KOPT-K1 (cell line): ENCODE measurements at regions not wholly inside any gene's neighbourhood (a gene's known extent, or its start where the extent isn't known, plus 50 kb on each side); places are given as distances from the start of the nearest gene placed in this dataset.

Experiments
- H3K27ac ChIP-seq: fragments of 200-600 bp; sonication (generic); 2 replicates; pipeline ENCODE4 v1.5.1; 2016; ENCODE audit warnings: antibody characterized with exemption, mild to moderate bottlenecking, low read depth, low read length; ENCODE audit not compliant: poor library complexity, severe bottlenecking
- H3K36me3 ChIP-seq: fragments of 200-600 bp; sonication (generic); 2 replicates; pipeline ENCODE4 v1.5.1; 2017; ENCODE audit warnings: antibody characterized with exemption, mild to moderate bottlenecking, low read length, moderate library complexity; ENCODE audit not compliant: insufficient read depth
- H3K9me3 ChIP-seq: fragments of 200-600 bp; sonication (generic); 2 replicates; pipeline ENCODE4 v1.5.1; 2017; ENCODE audit warnings: antibody characterized with exemption, low read length, mild to moderate bottlenecking; ENCODE audit not compliant: insufficient read depth, poor library complexity, severe bottlenecking

DNA sequence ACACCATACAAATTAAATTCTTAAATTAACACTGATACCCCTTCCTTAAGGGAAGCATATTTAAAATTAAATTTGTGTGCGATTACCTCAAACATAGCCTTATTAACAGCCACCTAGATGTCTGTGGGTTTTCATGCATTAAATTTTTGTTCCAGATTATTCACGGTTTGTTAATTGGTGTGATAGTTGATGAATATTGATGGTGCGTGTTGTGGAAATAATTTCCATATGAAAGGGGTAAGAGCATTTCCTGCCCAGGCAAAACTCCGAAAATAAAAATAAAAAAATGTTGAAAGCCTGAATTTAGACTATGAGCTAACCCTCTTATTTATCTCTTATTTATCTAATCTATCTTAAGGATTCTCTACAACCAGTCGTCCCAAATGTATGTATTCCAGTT lies 679.3 kb upstream of the CELF2 start:
- H3K36me3 ChIP-seq: no peaks in the 10 kb centered on the region
- no peaks in the 10 kb centered on the region for H3K9me3 ChIP-seq
- no peak overlapping the region for H3K27ac ChIP-seq

DNA sequence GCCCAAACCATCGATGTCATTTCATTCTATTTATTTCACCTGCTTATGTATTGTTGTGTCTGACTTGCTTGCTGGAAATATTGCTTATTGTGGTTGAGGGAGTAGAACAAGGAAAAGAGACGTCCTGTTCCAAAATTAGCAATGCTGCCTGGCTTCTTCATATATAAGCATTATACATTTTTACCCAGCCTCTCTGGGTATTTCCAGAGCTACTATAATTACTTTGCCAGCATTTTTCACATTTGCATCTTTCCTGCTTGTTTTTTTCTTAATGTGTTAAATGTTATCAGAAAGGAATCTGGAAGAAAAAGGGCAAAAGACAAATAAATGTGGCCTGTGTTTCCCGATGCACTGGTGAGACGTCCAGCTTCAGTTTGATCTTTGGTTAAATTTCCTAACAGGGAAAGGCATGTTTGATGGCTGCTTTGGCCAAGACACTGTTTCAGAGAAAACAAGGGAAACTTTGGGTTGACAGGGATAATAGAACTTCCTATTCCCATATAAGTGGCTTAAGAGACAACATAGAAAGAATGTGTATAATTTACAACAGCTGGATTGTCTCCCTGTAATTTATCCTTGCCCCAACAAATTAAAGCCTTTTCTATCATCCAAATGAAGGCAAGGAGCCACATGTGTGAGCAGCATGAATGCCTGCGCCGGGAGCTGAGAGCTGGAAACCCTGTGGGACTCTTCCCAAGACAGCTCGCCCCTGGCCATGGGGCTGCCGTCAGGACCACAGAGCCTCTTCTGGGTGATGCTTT lies 671.1 kb upstream of the CELF2 start:
- Histone ChIP-seq H3K9me3 (no peaks in the 10 kb centered on the region), H3K27ac (no peak overlapping the region), H3K36me3 (no peaks in the 10 kb centered on the region)

DNA sequence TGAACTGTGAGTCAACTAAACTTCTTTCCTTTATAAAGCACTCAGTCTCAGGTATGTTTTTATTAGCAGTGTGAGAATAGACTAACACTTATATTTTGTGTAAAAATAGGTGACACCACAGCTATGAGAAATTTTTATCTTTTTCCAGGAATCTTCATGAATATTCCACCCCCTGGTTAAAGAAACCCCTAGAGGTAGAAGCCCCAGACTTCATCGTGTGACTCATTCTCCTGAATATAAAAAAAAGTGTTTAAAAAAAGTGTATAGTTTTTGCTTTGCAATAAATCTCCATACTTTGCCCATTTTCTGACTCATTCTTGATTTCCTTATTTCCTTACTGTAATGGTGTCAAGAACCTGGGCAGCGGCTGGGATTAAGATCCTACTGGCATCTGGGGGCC lies 667.6 kb upstream of the CELF2 start:
- Histone ChIP-seq H3K36me3 (no peaks in the 10 kb centered on the region), H3K9me3 (no peaks in the 10 kb centered on the region), H3K27ac (no peak overlapping the region)

DNA sequence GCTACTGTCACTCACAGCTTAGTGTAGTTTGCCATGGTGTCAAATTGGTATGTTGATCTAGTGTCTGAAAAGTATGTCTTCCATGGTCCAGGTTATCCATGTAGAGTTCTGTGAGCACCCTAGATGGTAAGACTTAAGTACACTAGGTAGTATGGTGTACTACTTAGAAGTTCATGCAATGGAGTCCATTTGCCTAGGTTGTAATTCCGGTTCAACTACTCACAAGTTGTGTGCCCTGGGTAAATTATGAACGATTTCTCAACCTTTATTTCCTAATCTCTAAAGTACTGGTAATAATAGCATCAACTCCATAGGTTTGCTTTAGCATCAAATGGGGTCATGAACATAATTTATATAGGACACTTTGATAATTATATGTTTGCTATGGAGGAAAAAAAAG lies 666.2 kb upstream of the CELF2 start:
- Histone ChIP-seq H3K36me3 (no peaks in the 10 kb centered on the region), H3K27ac (no peak overlapping the region), H3K9me3 (no peaks in the 10 kb centered on the region)

DNA sequence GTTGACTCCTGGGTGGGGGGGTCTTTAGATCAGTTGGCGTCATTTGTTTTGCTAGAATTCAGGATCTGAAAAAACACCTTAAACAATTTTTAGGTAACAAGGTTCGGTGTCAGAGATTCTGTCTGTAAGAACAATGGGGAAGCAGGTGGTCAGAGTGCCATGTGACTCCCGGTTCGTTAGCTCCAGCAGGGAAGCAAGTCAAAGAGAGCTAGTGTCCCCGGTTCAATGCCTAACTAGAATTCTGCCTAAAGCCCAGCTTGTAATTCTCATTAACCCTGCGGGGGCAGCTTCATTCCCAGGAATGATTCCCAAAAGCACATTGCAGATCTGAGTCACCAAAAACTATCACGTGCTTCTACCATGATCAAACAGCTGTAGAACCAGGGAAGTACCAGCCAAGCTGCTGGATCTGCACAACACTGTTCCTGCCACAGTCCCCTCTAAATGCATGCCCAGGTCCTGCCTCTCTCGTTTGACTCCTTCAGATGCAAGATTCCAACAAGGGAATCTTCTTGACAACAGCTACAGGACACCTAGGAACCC lies 664.3 kb upstream of the CELF2 start:
- H3K27ac ChIP-seq: no peak overlapping the region
- no peaks in the 10 kb centered on the region for H3K36me3 ChIP-seq
- H3K9me3 ChIP-seq: no peaks in the 10 kb centered on the region

DNA sequence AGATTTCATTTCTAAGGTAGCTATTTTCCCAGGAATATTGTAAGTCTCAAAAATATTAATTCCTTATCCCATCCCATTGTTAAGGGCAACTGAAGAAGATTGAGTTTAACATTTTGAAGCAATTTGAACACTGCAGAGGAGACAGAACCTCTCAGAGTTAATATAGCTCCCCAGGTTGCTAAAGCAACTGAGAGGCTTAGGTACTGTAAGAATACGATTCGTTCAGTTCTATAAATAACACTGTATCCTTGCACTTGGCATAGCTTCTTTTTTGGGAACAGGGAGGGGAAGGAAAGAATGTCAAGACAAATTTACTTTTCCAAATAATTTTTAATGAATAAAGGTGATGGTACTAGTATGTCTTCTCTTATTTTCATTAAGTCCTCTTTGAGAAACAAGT lies 658.4 kb upstream of the CELF2 start:
- Histone ChIP-seq H3K27ac (no peak overlapping the region), H3K9me3 (no peaks in the 10 kb centered on the region), H3K36me3 (no peaks in the 10 kb centered on the region)

DNA sequence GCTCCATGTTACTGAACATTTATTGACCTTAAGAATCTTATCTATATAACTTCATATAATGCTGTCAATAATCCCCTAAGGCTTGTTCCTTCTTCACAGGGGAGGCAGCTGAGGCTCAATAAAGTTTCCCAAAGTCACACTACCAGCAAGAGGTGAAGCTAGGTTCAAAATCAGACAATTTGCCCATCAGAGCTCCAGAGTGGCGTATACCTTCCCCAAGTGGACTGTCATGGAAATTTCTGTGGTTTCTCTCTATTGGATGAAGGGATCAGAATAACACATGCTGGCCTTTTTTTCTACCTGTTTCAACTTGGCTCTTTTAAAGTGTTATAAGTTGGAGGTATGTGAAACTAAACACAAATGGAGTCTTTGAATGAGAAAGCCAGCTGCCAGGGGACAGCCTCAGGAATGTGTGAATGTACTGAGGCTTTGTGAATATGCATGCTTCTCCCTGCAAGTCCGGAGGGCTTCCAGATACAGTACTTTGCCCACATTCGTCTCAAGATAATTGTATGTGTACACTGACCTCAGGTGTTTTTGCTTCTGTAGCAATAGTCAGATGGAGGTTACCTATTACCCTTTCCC lies 656.3 kb upstream of the CELF2 start:
- H3K27ac ChIP-seq: no peak overlapping the region
- no peaks in the 10 kb centered on the region for H3K36me3 ChIP-seq
- H3K9me3 ChIP-seq: no peaks in the 10 kb centered on the region

DNA sequence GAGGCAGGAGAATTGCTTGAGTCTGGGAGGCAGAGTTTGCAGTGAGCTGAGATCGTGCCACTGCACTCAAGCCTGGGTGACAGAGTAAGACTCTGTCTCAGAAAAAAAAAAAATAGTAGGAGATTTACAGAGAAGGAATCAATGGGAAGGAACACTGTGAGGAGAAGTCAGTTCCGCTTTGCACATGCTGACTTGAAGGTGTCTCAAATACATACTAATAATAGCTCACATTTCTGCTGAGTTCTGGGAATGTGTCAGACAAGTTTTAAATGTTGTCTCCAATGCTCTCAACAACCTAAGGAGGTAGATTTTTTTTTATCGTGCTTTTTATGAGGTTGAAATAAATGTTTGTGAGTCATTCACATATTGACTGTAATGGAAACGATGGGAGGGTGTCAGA lies 654.9 kb upstream of the CELF2 start:
- no peaks in the 10 kb centered on the region for H3K36me3 ChIP-seq
- no peak overlapping the region for H3K27ac ChIP-seq
- H3K9me3 ChIP-seq: no peaks in the 10 kb centered on the region

DNA sequence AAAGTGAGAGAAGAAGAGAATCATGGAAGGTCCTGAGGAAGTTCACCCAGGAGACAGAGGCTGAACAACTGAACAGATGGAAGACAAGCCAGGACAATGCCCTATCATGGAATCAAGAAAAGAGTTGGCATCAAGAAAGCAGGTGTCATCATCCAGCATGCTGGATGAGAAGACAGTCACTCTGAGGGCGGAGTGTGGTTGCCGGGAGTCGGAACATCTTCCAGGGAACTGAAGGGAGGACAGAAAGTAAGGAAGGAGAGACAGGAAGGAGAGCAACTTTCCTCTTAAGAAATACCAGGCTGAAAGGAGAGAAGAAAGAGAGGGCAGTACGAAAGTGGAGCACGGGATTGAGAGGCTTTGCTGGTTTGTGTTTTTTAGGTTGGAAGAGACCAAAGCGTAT lies 654.5 kb upstream of the CELF2 start:
- Histone ChIP-seq H3K27ac (no peak overlapping the region), H3K9me3 (no peaks in the 10 kb centered on the region), H3K36me3 (no peaks in the 10 kb centered on the region)

DNA sequence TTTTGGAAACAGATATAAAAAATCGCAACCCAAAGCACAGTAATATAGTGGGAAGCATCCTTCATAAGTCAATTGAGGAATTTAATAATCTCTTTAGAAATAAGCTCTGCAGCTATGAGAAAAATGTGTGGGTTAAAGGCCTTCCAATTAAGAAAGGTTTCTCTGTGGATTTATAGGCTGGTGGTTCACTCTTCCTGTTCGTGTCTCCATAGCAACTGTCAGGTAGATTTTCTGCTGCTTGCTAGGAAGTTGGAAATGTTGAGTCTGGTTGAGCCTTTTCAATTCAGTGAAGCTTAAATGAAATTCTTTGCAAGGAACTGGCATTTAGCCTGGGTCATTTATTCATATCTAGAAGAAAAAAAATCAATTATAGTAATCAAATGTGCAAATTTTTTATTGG lies 652.8 kb upstream of the CELF2 start:
- H3K9me3 ChIP-seq: no peaks in the 10 kb centered on the region

DNA sequence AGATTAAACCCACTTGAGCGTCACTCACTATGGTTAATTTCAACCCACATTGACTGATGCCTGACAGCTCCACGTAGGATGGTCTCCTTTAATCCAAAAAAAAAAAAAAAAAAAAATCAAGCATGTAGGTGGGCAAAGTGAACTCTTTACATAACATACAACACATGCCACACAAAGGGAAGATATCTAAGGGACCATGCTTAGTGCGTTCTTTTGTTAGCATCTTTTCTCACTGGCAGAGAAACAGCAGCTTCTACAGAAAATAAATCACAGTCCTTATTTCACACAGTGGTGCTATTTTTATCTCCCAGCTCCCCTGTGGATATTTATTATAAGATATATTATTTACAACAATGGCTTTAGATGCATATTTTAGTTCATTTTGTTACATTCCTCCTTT lies 652.0 kb upstream of the CELF2 start:
- Histone ChIP-seq H3K27ac (no peak overlapping the region), H3K9me3 (no peaks in the 10 kb centered on the region), H3K36me3 (no peaks in the 10 kb centered on the region)

More for the DNA sequence above, 652.8 kb upstream of the CELF2 start:
- no peaks in the 10 kb centered on the region for H3K36me3 ChIP-seq
- no peak overlapping the region for H3K27ac ChIP-seq

DNA sequence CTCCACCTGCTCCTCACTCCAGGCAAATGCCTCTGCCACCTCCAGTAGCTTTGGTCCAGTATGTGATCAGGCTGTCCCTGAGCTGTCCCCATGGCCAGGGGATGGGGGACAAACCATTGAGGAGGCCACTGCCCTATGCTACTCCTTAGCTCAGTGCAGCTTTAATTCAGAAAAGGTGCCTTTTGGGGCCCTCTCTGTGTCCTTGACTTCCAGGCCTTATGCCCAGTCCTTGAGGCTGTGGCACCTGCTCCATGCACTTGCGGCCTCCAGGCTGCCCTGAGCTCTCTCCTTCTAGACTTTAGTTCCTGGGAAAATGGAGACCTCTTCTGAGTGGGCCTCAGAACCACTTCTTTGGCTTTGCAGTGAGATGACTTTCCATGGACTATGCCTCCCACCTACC lies 650.8 kb upstream of the CELF2 start:
- H3K36me3 ChIP-seq: no peaks in the 10 kb centered on the region
- no peak overlapping the region for H3K27ac ChIP-seq
- H3K9me3 ChIP-seq: no peaks in the 10 kb centered on the region

DNA sequence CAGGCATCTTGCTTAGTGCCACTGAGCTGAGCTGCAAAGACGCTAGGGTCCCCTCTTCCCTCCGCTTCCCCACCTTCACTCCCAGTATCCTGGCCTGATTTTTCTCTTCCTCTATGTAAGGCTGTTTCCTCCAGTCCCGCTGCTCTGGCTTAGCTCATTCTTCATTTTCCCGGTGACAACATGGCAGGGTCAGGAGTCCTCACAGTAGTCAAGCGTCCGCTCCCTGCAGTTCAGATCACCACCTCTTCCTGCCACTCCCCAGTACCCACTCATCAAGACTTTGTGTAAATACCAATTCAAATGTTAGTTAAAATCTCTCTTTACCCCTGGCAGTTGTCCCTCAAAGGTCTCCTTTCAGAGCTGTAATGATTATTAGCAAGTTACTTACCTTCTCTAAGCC lies 650.4 kb upstream of the CELF2 start:
- Histone ChIP-seq H3K27ac (no peak overlapping the region), H3K9me3 (no peaks in the 10 kb centered on the region), H3K36me3 (no peaks in the 10 kb centered on the region)

DNA sequence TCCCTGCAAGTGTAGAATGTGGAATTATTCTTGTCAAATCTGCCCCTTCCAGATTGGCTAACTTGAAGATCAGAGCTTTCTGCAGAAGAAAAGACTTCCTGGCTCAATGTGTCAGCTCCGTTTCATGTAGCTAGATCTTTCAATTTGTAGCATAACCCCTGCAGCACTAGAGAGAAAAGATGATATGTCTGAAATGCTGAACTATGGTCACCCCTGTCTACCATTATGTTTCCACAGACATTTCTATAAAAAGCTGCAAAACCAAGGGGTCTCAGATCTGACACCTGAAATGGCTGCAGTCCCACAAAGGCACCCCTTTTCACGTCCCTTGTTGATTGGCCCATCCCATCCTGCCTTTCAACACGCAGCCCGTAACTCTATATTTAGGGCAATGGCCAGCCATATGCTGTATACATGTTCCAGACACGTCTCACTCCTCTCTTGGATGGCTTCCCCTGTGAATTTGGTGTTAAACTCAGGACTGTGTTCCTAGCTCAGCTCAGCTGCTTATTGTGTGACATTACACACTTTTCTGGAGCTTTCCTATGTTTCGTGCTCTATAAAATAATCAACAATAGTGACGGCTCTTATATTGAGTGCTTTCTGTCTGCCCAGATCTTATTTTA lies 648.6 kb upstream of the CELF2 start:
- no peak overlapping the region for H3K27ac ChIP-seq
- H3K9me3 ChIP-seq: no peaks in the 10 kb centered on the region
- no peaks in the 10 kb centered on the region for H3K36me3 ChIP-seq

DNA sequence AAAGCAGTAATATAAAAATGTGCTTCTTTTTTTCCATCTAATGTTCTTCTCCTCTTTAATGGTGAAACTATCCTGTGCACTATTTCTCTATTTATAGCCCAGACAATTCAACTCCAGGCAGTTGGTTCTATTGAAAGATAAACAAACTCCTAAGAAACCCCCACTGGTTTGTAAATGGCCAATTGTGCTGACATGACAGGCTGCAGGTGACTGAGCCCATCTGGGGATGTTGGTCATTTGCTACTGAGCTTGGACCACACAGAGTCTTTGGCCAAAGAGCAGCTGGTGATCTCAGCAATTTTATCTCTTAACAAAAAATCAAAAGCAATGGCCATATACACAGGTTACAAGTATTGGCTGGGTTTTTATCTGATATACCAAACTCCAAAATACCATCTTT lies 631.8 kb upstream of the CELF2 start:
- Histone ChIP-seq H3K36me3 (no peaks in the 10 kb centered on the region), H3K27ac (no peak overlapping the region), H3K9me3 (no peaks in the 10 kb centered on the region)

DNA sequence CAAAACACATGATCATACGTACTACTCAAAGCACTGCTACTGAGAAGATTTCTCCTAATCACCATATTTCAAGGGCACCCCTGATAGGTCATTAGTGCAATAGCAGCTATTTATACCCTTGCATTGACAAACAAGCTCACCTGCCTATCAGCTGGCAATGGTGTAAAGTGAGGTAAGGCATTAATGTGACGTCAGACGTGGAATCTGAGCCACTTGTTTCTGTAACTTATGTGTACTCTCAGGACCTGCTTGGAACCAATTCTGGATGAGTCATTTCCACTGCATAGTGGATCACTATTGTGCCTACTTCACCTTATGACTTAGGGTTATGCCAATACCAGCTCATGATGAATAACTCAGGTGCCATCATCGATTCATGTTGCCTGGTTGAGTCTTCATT lies 628.5 kb upstream of the CELF2 start:
- H3K9me3 ChIP-seq: no peaks in the 10 kb centered on the region
- no peaks in the 10 kb centered on the region for H3K36me3 ChIP-seq
- H3K27ac ChIP-seq: no peak overlapping the region
